Endothelial cell of umbilical vein (primary cell): ENCODE measurements at regions not wholly inside any gene's neighbourhood (a gene's known extent, or its start where the extent isn't known, plus 50 kb on each side); places are given as distances from the start of the nearest gene placed in this dataset.

Experiments used
- BruUV-seq: library from RNA; stranded (reverse); fragments of 400-500 nt; replicated peaks from 2 replicates; lab custom pipeline; 2021; lab: Mats Ljungman, UMichigan
- CTCF ChIA-PET: fragments of 300-600, 350-600 bp; sonication (Branson Sonifier 250); formaldehyde crosslinking; loops from one replicate; lab custom pipeline; 2021; ENCODE audit warnings: antibody characterized with exemption, inconsistent platforms; lab: Charles Lee
- POLR2A ChIA-PET: fragments of 300-600, 350-600 bp; sonication (Branson Sonifier 250); formaldehyde crosslinking; loops from one replicate; lab custom pipeline; 2021; ENCODE audit warnings: antibody characterized with exemption, inconsistent platforms; lab: Charles Lee
- DNase-seq: peaks from one replicate; pipeline ENCODE4 v3.0.0-alpha.2; 2011; ENCODE audit warnings: low read depth, low spot score
- FAIRE-seq: peaks from 2 replicates; lab custom pipeline; 2011; peaks lifted over from hg19 to GRCh38; lab: Jason Lieb, UNC
- H2AFZ ChIP-seq: 2 replicates; pipeline ENCODE4 v1.6.0; 2012; ENCODE audit warnings: low read depth, low read length, control low read depth, inconsistent platforms
- H3K27ac ChIP-seq: 2 replicates; pipeline ENCODE4 v1.5.1; 2011; ENCODE audit warnings: low read depth, mild to moderate bottlenecking, control low read depth, low read length, moderate library complexity; ENCODE audit not compliant: insufficient read depth
- H3K27me3 ChIP-seq, 2 experiments: 2 replicates each; pipeline versions ENCODE4 v1.6.0 to v1.6.1; 2011; ENCODE audit warnings: low read length in 2 of 2, mixed read lengths in 1 of 2; ENCODE audit not compliant: control insufficient read depth in 2 of 2, insufficient read depth in 2 of 2
- H3K36me3 ChIP-seq, 2 experiments: 2 replicates in 1 of 2; 3 replicates in 1 of 2; pipeline ENCODE4 v1.5.1; 2011; ENCODE audit warnings: low read length in 2 of 2, mild to moderate bottlenecking in 1 of 2, moderate library complexity in 1 of 2; ENCODE audit not compliant: control insufficient read depth in 2 of 2, insufficient read depth in 2 of 2; ENCODE audit errors: extremely low read depth in 1 of 2
- H3K4me1 ChIP-seq: 3 replicates; pipeline ENCODE4 v1.5.1; 2011; ENCODE audit warnings: mild to moderate bottlenecking, low read length; ENCODE audit not compliant: control insufficient read depth, insufficient read depth; ENCODE audit errors: extremely low read depth
- H3K4me2 ChIP-seq: 2 replicates; pipeline ENCODE4 v1.6.1; 2011; ENCODE audit warnings: low read length, control low read depth, mixed read lengths; ENCODE audit not compliant: insufficient read depth
- H3K4me3 ChIP-seq, 3 experiments: fragments of 200-600 bp in 1 of 3; sonication (generic), shearing (Covaris generic) in 1 of 3; replicated peaks in 1 of 3; 2 replicates each; pipeline ENCODE4 v1.5.1; 2011 to 2016; ENCODE audit warnings: control low read depth in 3 of 3, low read length in 3 of 3, mild to moderate bottlenecking in 2 of 3, inconsistent platforms in 1 of 3, low read depth in 1 of 3, moderate library complexity in 1 of 3; ENCODE audit not compliant: insufficient read depth in 1 of 3
- H3K79me2 ChIP-seq: 2 replicates; pipeline ENCODE4 v1.6.0; 2012; ENCODE audit warnings: low read length, inconsistent platforms; ENCODE audit not compliant: control insufficient read depth, insufficient read depth
- H3K9ac ChIP-seq: replicated peaks from 2 replicates; pipeline ENCODE3; 2011; ENCODE audit warnings: low read length, control low read depth; ENCODE audit not compliant: insufficient read depth; ENCODE audit errors: extremely low read depth
- H3K9me1 ChIP-seq: replicated peaks from 3 replicates; pipeline ENCODE4 v1.6.0; 2011; ENCODE audit warnings: mild to moderate bottlenecking, low read length; ENCODE audit not compliant: control insufficient read depth, insufficient read depth; ENCODE audit errors: extremely low read depth
- H3K9me3 ChIP-seq: replicated peaks from 2 replicates; pipeline ENCODE4 v1.5.1; 2012; ENCODE audit warnings: low read length, inconsistent platforms; ENCODE audit not compliant: control insufficient read depth, insufficient read depth
- H4K20me1 ChIP-seq: replicated peaks from 2 replicates; pipeline ENCODE3; 2011; ENCODE audit warnings: mild to moderate bottlenecking, low read length; ENCODE audit not compliant: control insufficient read depth, insufficient read depth; ENCODE audit errors: extremely low read depth
- EZH2 ChIP-seq: IDR thresholded peaks from 2 replicates; pipeline ENCODE4 v1.6.1; 2012; ENCODE audit warnings: borderline replicate concordance, low read depth, mild to moderate bottlenecking, moderate library complexity, low read length, inconsistent platforms; ENCODE audit not compliant: severe bottlenecking
- FOS ChIP-seq: IDR thresholded peaks from 2 replicates; pipeline ENCODE4 v1.6.1; 2011; ENCODE audit warnings: mild to moderate bottlenecking, low read length, moderate library complexity, borderline replicate concordance; ENCODE audit not compliant: insufficient read depth
- GATA2 ChIP-seq: IDR thresholded peaks from 2 replicates; pipeline ENCODE4 v1.7.0; 2011; ENCODE audit warnings: low read depth, mild to moderate bottlenecking, moderate library complexity, mixed read lengths, low read length; ENCODE audit not compliant: insufficient read length, insufficient read depth
- JUN ChIP-seq: IDR thresholded peaks from 2 replicates; pipeline ENCODE4 v1.6.1; 2011; ENCODE audit warnings: borderline replicate concordance, low read depth; ENCODE audit not compliant: insufficient read length, insufficient read depth
- MYC ChIP-seq: IDR thresholded peaks from one replicate; pipeline ENCODE4 v1.6.1; 2011; ENCODE audit warnings: mild to moderate bottlenecking, low read depth, low read length
- POLR2A ChIP-seq: IDR thresholded peaks from 2 replicates; pipeline ENCODE4 v1.6.1; 2012; ENCODE audit warnings: low read depth, mild to moderate bottlenecking, control low read depth, low read length
- POLR2AphosphoS5 ChIP-seq: IDR thresholded peaks from 2 replicates; pipeline ENCODE4 v1.6.1; 2012; ENCODE audit warnings: low read depth, mild to moderate bottlenecking, control low read depth, low read length, moderate library complexity; ENCODE audit not compliant: insufficient read depth
- dilution Hi-C: fragments of 300-500 bp; cut with MboI; formaldehyde crosslinking; loops from one replicate; pipeline ENCODE4 v1.15.0; 2019; ENCODE audit warnings: low sequenced_read_pairs; ENCODE audit not compliant: extremely low pct_ligation_motif_present
- intact Hi-C: fragments of 100-400 bp; cut with micrococcal nuclease; formaldehyde crosslinking; loops from one replicate; pipeline ENCODE4 v1.10.0; 2022
- TF ChIP-seq, protein P1 (sequence below), 2 donors: IDR thresholded peaks; 1 replicate in 1 of 2; 2 replicates in 1 of 2; pipeline ENCODE4 v1.5.1; 2011; ENCODE audit warnings: low read length in 2 of 2, mild to moderate bottlenecking in 2 of 2, moderate library complexity in 2 of 2, control low read depth in 1 of 2, inconsistent platforms in 1 of 2, low read depth in 1 of 2; ENCODE audit not compliant: insufficient read depth in 1 of 2; ENCODE audit errors: extremely low read depth in 1 of 2
- TF ChIP-seq, protein P2 (sequence below): IDR thresholded peaks from 2 replicates; pipeline ENCODE4 v1.6.1; 2011; ENCODE audit not compliant: insufficient read depth, insufficient read length

DNA sequence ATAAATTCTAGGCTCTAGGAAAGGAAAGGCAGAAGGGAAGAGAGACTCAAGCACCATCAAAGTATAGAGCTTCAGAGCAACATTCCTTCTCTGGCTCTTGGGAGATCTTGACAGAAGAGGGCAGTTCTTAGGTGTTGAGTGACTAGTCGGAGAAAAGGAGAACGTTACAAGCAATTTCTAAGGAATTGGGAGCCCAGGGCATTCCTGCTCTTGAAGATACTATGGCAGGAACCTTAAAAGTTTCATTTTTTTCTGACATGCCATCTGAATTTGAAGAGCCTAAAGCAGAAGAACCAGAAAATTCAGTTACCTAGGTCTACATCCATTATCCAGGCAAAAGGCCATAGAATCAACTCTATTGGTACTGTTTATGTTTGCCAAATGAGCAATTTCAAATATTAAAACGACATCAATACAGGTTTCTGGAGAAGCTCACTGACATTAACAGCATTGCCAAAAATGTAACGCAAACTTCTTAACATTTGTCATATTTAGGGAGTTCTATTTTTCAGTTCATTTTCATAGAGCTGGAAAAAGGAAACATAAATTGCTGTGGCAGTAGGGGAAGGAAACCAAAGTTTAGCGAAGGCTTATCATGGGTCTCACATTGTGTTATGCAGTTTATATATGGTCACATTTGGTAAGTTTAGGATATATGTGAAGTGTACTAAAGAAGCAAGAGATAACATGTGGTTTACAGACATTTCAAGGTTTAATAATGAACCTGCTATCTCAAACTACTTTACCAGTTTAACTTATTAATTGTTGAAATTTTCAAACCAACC is 210.1 kb upstream of the NRIP1 start:
- H3K4me3 ChIP-seq, result no peak overlapping the region
- CTCF ChIA-PET, result no interaction called here
- no peaks in the 10 kb centered on the region for H4K20me1 ChIP-seq
- no peak overlapping the region for H3K27ac ChIP-seq
- H3K79me2 ChIP-seq, result no peaks in the 10 kb centered on the region
- FAIRE-seq (no peak), DNase-seq (no peak)
- no peaks in the 10 kb centered on the region for H3K4me1 ChIP-seq
- H3K9me3 ChIP-seq, result no peaks in the 10 kb centered on the region
- no peak overlapping the region for H2AFZ ChIP-seq
- intact Hi-C loops (no loop called here), dilution Hi-C loops (no loop called here)
- no peaks in the 10 kb centered on the region for H3K36me3 ChIP-seq
- H3K4me2 ChIP-seq, result no peak overlapping the region
- TF ChIP-seq, protein P1, sequence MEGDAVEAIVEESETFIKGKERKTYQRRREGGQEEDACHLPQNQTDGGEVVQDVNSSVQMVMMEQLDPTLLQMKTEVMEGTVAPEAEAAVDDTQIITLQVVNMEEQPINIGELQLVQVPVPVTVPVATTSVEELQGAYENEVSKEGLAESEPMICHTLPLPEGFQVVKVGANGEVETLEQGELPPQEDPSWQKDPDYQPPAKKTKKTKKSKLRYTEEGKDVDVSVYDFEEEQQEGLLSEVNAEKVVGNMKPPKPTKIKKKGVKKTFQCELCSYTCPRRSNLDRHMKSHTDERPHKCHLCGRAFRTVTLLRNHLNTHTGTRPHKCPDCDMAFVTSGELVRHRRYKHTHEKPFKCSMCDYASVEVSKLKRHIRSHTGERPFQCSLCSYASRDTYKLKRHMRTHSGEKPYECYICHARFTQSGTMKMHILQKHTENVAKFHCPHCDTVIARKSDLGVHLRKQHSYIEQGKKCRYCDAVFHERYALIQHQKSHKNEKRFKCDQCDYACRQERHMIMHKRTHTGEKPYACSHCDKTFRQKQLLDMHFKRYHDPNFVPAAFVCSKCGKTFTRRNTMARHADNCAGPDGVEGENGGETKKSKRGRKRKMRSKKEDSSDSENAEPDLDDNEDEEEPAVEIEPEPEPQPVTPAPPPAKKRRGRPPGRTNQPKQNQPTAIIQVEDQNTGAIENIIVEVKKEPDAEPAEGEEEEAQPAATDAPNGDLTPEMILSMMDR (IDR thresholded peaks at IDR 0.05; ENCODE audit: extremely low read depth in 1 of 2, insufficient read depth in 1 of 2, low read depth in 1 of 2, low read length in 2 of 2), result no peak
- TF ChIP-seq POLR2A (no peak), EZH2 (no peak), FOS (no peak), MYC (no peak), GATA2 (no peak), JUN (no peak), POLR2AphosphoS5 (no peak)
- TF ChIP-seq, protein P2, sequence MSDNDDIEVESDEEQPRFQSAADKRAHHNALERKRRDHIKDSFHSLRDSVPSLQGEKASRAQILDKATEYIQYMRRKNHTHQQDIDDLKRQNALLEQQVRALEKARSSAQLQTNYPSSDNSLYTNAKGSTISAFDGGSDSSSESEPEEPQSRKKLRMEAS, result no peak
- H3K27me3 ChIP-seq, result peaks cover 0 to 2% of the 10 kb centered on the region in 2 experiments
- BruUV-seq, result no TSS peak
- H3K9ac ChIP-seq, result no peak overlapping the region
- POLR2A ChIA-PET, result no interaction called here
- no peaks in the 10 kb centered on the region for H3K9me1 ChIP-seq
